GM10248 (cell line): ENCODE measurements at regions not wholly inside any gene's neighbourhood (a gene's known extent, or its start where the extent isn't known, plus 50 kb on each side); places are given as distances from the start of the nearest gene placed in this dataset.

Experiments
- CTCF ChIA-PET: fragments of 300-600 bp; sonication (Branson Sonifier 250); formaldehyde crosslinking; extraction: SDS; loops from one replicate; lab custom pipeline; 2021; ENCODE audit warnings: antibody characterized with exemption; lab: Yijun Ruan, JAX
- POLR2A ChIA-PET: fragments of 350-650 bp; sonication (Branson Sonifier 250); formaldehyde crosslinking; extraction: SDS; loops from one replicate; lab custom pipeline; 2020; ENCODE audit warnings: antibody characterized with exemption; lab: Yijun Ruan, JAX
- DNase-seq: peaks from one replicate; pipeline ENCODE4 v3.0.0; 2012; ENCODE audit errors: extremely low spot score
- TF ChIP-seq, protein P1 (sequence below): IDR thresholded peaks from 2 replicates; pipeline ENCODE4 v1.5.1; 2012; ENCODE audit warnings: mild to moderate bottlenecking, low read depth; ENCODE audit errors: extremely low read depth, missing control alignments, control extremely low read depth

DNA sequence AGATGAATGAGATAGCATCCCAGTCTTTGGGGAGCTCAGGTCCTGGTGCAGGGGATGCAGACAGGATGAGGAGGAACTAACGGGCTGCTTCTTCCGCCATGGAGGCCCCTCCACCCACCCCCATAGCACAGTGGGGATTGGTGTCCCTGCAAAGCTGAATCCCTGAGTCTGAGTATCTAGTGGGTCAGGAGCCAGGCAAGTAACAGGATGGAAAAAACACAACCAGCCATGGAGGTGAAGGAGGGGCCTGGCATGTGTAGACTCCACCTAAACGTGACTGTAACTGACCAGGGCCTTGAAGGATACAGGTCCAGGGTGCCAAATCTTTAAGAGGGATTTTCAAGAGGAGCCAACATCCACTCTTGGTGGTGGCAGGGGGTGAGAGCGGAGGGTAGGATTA is 327.8 kb upstream of the MSX2 start:
- POLR2A ChIA-PET: no interaction called here
- TF ChIP-seq, protein P1, sequence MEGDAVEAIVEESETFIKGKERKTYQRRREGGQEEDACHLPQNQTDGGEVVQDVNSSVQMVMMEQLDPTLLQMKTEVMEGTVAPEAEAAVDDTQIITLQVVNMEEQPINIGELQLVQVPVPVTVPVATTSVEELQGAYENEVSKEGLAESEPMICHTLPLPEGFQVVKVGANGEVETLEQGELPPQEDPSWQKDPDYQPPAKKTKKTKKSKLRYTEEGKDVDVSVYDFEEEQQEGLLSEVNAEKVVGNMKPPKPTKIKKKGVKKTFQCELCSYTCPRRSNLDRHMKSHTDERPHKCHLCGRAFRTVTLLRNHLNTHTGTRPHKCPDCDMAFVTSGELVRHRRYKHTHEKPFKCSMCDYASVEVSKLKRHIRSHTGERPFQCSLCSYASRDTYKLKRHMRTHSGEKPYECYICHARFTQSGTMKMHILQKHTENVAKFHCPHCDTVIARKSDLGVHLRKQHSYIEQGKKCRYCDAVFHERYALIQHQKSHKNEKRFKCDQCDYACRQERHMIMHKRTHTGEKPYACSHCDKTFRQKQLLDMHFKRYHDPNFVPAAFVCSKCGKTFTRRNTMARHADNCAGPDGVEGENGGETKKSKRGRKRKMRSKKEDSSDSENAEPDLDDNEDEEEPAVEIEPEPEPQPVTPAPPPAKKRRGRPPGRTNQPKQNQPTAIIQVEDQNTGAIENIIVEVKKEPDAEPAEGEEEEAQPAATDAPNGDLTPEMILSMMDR: no peak
- DNase-seq: no peak
- CTCF ChIA-PET: interaction anchor here (1.4 kb wide), 1 partner anchor 14 kb away, joined by 3 read pairs; no protein-coding TSS in a partner anchor

DNA sequence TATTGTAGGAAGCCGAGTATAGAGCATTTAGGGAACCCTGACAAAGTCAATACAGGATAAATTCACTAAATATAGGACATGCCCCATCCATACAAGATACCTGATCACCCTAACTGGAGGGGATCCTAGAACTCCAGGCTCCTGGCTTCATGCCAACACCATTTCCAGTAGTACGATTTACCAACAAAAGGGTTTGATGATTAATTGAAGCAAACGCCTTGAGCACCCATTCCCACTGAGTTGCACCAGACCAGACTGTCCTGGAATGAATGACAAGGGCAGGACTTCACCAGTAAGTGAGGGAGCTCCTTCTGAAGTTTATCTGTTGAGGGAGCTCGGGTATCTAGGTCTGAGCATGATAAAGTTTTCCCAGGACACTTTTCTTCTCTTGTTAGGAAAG is 327.2 kb upstream of the MSX2 start:
- TF ChIP-seq, protein P1: no peak
- DNase-seq: no peak
- POLR2A ChIA-PET: no interaction called here
- CTCF ChIA-PET: interaction anchor here (1.4 to 2.7 kb wide), 2 partner anchors 13 to 23 kb away, joined by 3 to 9 read pairs; no protein-coding TSS in a partner anchor

DNA sequence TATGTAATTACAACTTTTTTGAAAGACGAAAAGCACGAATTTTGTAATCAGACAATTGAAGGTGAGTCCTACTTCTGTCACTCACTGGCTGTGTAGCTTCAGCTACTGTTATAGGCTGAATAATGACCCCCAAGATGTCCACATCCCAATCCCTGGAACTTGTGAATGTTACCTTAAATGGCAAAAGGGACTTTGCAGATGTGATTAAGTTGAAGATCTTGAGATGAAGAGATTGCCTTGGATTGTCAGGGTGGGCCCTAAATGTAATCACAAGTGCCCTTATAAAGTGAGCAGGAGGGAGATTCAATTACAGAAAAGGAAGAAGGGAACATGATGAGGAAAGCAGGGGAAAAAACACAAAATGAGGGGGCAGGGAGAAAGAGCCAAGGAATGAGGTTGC is 326.2 kb upstream of the MSX2 start:
- ChIA-PET POLR2A (no interaction called here), CTCF (interaction anchor here (1.0 to 2.7 kb wide), 2 partner anchors 12 to 22 kb away, joined by 3 to 9 read pairs; no protein-coding TSS in a partner anchor)
- no peak for DNase-seq
- TF ChIP-seq, protein P1: no peak

DNA sequence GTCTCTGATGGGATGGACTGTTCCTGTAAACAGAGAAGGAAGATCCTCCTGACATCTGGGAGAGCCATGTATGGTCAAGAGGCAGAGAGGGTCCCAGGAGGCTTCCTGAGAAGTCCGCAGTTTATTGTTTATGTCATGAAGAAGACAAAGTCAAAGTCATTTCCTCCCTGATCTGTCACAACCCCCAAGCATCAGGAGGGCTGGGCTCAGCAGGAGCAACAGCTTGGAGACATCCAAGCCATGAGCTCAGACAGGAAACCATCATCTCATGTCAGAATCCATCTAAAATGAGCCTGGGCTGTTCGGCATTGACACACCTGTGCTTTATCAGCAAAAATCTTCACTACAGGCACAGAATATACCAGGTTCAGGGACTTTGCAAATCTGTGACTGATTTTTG is 325.0 kb upstream of the MSX2 start:
- no peak for DNase-seq
- ChIA-PET POLR2A (no interaction called here), CTCF (interaction anchor here (2.7 kb wide), 1 partner anchor 20 kb away, joined by 9 read pairs; no protein-coding TSS in a partner anchor)
- TF ChIP-seq, protein P1: no peak

DNA sequence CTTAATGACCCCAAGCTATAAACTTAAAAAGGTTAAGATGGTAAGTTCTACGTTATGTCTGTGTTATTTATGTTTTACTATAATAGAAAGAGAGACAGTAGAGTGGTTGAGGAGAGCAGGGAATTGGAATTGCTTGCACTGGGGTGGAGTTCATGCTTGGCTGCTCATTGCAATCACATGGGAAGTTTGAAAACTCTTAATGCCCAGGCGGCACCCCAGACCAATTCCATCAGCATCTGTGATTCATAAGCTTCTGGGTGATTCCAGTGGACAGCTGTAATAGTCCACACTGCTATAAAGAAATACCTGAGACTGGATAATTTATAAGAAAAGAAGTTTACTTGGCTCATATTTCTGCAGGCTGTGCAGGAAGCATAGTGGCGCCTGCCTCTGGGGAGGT is 323.9 kb upstream of the MSX2 start:
- ChIA-PET CTCF (interaction anchor here (1.5 kb wide), 1 partner anchor 19 kb away, joined by 7 read pairs; no protein-coding TSS in a partner anchor), POLR2A (no interaction called here)
- TF ChIP-seq, protein P1: no peak
- DNase-seq: no peak

DNA sequence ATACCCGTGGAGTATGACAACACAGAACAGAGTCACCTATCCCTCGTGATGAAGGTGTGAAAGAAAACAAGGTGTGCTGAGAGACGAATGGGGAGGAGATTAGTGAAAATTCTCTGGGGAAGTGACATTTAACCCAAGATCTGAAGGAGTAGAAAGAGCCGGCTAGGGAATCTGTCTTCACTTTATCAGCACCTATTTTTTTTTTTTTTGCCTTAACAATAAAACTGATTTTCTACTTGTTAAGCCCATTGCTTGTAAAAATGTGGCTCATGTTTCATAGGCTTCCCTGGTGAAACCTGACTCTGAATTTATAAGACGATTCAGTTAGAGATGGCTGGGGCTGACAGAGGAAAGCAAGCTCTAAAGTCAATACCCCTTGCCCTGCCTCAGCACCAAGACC is 322.6 kb upstream of the MSX2 start:
- ChIA-PET POLR2A (interaction anchor here (0.6 kb wide), 1 partner anchor 1998 kb away, joined by 3 read pairs; no protein-coding TSS in a partner anchor), CTCF (interaction anchor here (1.4 kb wide), 1 partner anchor 18 kb away, joined by 5 read pairs; no protein-coding TSS in a partner anchor)
- TF ChIP-seq, protein P1: no peak
- DNase-seq: no peak
